RKO (cell line): ENCODE measurements at regions not wholly inside any gene's neighbourhood (a gene's known extent, or its start where the extent isn't known, plus 50 kb on each side); places are given as distances from the start of the nearest gene placed in this dataset.

Source experiments
- DNase-seq: peaks from one replicate; pipeline ENCODE4 v3.0.0-alpha.2; 2016; ENCODE audit warnings: low spot score

GRCh38 chr2:161571051-161571429 is 53.2 kb upstream of the SLC4A10 start:
- no peak for DNase-seq
